Left lung (tissue), 4 donors: ENCODE measurements at regions not wholly inside any gene's neighbourhood (a gene's known extent, or its start where the extent isn't known, plus 50 kb on each side); places are given as distances from the start of the nearest gene placed in this dataset.

Experiments used
- ATAC-seq: fragments of 200-7000 bp; cut with Tn5 transposase; one replicate; pipeline ENCODE4 v1.9.1; 2020; ENCODE audit warnings: moderate library complexity
- DNase-seq, 4 donors: peaks; one replicate each; pipeline ENCODE4 v3.0.0-alpha.2; 2013 to 2020
- H3K27ac ChIP-seq, 2 donors: fragments of 200-600 bp; sonication (generic) in 1 of 2; one replicate each; pipeline versions ENCODE4 v1.5.0 to v1.8.0; 2020 to 2021
- H3K27me3 ChIP-seq, 2 donors: fragments of 200-600 bp; sonication (generic) in 1 of 2; one replicate each; pipeline versions ENCODE4 v1.5.0 to v1.8.0; 2020 to 2021
- H3K36me3 ChIP-seq, 2 donors: fragments of 200-600 bp; sonication (generic) in 1 of 2; one replicate each; pipeline versions ENCODE4 v1.5.0 to v1.8.0; 2020 to 2021
- H3K4me1 ChIP-seq, 2 donors: fragments of 200-600 bp; one replicate each; pipeline ENCODE4 v1.8.0; 2021
- H3K4me3 ChIP-seq, 2 donors: fragments of 200-600 bp; sonication (generic) in 1 of 2; one replicate each; pipeline versions ENCODE4 v1.5.0 to v1.8.0; 2020 to 2021; ENCODE audit warnings: mild to moderate bottlenecking in 1 of 2
- H3K9me3 ChIP-seq, 2 donors: fragments of 200-600 bp; sonication (generic) in 1 of 2; one replicate each; pipeline versions ENCODE4 v1.5.0 to v1.8.0; 2020 to 2021
- CTCF ChIP-seq, 2 donors: fragments of 200-600 bp; sonication (generic) in 1 of 2; IDR thresholded peaks; one replicate each; pipeline versions ENCODE4 v1.5.0 to v1.8.0; 2021; ENCODE audit warnings: antibody characterized with exemption in 2 of 2
- intact Hi-C, 2 donors: fragments of 100-400 bp; cut with DNase I; formaldehyde crosslinking; loops; one replicate each; pipeline versions ENCODE4 v1.11.2 to v1.14.2; 2022
- donor health status: DM: no; HTN: yes; CAD: no.
- donor health status: DM: no; HTN: no; CAD: no.

- ATAC-seq, result no peak
- intact Hi-C loops, result no loop called here
- H3K4me1 ChIP-seq, result no peaks in the 10 kb centered on the region
- H3K27me3 ChIP-seq, result no peaks in the 10 kb centered on the region
- TF ChIP-seq CTCF (IDR thresholded peaks at IDR 0.05), result no peak
- H3K36me3 ChIP-seq, result no peaks in the 10 kb centered on the region
- H3K9me3 ChIP-seq, result no peaks in the 10 kb centered on the region
- DNase-seq, result no peak
- no peak overlapping the region for H3K27ac ChIP-seq
- no peak overlapping the region for H3K4me3 ChIP-seq
These were observed 756.1 kb downstream of the DNAH5 start for GRCh38 chr5:13188371-13188770.

GRCh38 chr5:13187186-13187585, 757.3 kb downstream of the DNAH5 start:
- H3K27ac ChIP-seq, result no peak overlapping the region
- no peak for ATAC-seq
- H3K36me3 ChIP-seq, result no peaks in the 10 kb centered on the region
- H3K4me3 ChIP-seq, result no peak overlapping the region
- H3K27me3 ChIP-seq, result no peaks in the 10 kb centered on the region
- no peaks in the 10 kb centered on the region for H3K9me3 ChIP-seq
- TF ChIP-seq CTCF (IDR thresholded peaks at IDR 0.05), result no peak
- no peak for DNase-seq
- no peaks in the 10 kb centered on the region for H3K4me1 ChIP-seq
- intact Hi-C loops, result no loop called here

- DNase-seq (no peak), ATAC-seq (no peak)
- Histone ChIP-seq H3K36me3 (no peaks in the 10 kb centered on the region), H3K4me3 (no peak overlapping the region), H3K27ac (no peak overlapping the region), H3K9me3 (no peaks in the 10 kb centered on the region), H3K4me1 (no peaks in the 10 kb centered on the region), H3K27me3 (no peaks in the 10 kb centered on the region)
- intact Hi-C loops, result no loop called here
- no peak for TF ChIP-seq CTCF (IDR thresholded peaks at IDR 0.05)
These were observed 758.3 kb downstream of the DNAH5 start for GRCh38 chr5:13186177-13186576.

- H3K9me3 ChIP-seq, result no peaks in the 10 kb centered on the region
- no peak overlapping the region for H3K27ac ChIP-seq
- H3K4me3 ChIP-seq, result no peak overlapping the region
- intact Hi-C loops, result no loop called here
- no peak for ATAC-seq
- no peaks in the 10 kb centered on the region for H3K36me3 ChIP-seq
- no peak for TF ChIP-seq CTCF (IDR thresholded peaks at IDR 0.05)
- H3K4me1 ChIP-seq, result no peaks in the 10 kb centered on the region
- no peaks in the 10 kb centered on the region for H3K27me3 ChIP-seq
- no peak for DNase-seq
These were observed 764.9 kb downstream of the DNAH5 start for GRCh38 chr5:13179407-13180087.

- H3K27ac ChIP-seq, result no peak overlapping the region
- peaks cover 0 to 21% of the 10 kb centered on the region in 2 donors for H3K9me3 ChIP-seq
- no peak for TF ChIP-seq CTCF (IDR thresholded peaks at IDR 0.05)
- H3K4me3 ChIP-seq, result no peak overlapping the region
- ATAC-seq (no peak), DNase-seq (no peak)
- H3K4me1 ChIP-seq, result no peaks in the 10 kb centered on the region
- no peaks in the 10 kb centered on the region for H3K36me3 ChIP-seq
- intact Hi-C loops, result no loop called here
- no peaks in the 10 kb centered on the region for H3K27me3 ChIP-seq
These were observed 800.9 kb downstream of the DNAH5 start for GRCh38 chr5:13143630-13144029.
